DMS153 treated with DMSO at 0.1 percent for 48 hours (cell line): ENCODE measurements at regions not wholly inside any gene's neighbourhood (a gene's known extent, or its start where the extent isn't known, plus 50 kb on each side); places are given as distances from the start of the nearest gene placed in this dataset.
"Not testable (repeated sequence)": the region's sequence is repeated elsewhere in the genome, so short reads cannot be mapped to it uniquely, and the experiment has no call there.

Experiments
- DNase-seq: peaks from one replicate; lab custom pipeline; 2025; ENCODE audit not compliant: unreplicated experiment; lab: John Stamatoyannopoulos, UW

DNA sequence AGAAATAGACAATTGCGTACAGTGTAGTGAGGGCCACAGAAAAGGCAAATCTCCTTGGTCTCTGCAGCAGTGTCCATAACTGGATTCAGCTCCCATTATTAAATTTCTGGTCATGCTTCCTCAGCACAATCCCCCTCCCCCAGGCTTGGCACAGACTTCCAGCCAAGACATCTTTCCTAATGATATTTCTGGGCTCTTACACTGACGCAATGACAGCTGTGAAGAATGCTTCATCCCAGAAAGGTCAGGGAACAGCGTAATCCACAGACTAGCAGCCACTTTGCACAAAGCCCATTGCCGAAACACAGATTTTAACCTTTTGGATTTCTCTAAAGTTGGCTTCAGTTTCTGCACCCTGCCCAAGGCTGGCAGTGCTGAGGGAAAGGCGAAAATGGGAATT lies 597.6 kb upstream of the CPEB2 start:
- no peak for DNase-seq

- no peak for DNase-seq
These were observed 591.8 kb upstream of the CPEB2 start for GRCh38 chr4:14410516-14410915.

DNA sequence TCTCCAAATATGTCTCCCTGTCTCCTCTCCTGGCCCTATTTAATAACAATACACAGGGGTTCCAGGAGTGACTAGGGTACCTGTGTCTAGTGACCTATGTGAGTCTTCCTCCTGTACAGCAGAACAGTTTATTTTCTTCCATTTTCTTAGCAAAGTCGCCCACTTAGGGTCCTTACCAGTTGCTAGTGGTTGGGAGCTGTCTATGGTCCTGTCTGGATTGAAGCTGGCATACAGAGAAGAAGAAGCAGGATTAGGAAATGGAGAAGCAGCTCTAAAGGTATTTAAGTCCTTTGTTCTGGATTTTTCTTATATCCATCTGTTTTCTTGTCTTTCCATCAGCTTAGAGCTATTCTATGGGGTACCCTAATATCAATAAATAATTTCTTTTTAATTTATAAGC lies 587.1 kb upstream of the CPEB2 start:
- DNase-seq, result no peak

DNA sequence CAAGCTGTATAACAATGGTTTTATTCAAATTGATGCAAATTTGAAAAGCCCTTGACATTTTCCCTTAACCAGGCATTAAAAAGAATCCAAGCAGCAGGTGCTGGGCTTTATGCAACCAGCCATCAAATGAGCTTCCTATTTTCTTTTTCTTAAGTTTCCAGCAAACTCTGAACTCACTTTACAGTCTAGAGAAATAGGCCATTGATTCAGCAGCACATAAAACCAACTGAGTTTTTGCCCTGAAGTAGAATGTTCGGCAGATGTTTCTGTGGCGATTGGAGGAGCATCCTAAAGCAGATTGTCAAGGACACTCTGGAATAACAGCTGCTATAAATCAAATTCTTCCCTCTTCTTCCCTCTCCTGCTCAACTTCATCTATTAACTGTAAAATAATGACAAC lies 582.8 kb upstream of the CPEB2 start:
- no peak for DNase-seq

- DNase-seq, result not testable (repeated sequence)
These were observed 576.0 kb upstream of the CPEB2 start for GRCh38 chr4:14426297-14426696.

DNA sequence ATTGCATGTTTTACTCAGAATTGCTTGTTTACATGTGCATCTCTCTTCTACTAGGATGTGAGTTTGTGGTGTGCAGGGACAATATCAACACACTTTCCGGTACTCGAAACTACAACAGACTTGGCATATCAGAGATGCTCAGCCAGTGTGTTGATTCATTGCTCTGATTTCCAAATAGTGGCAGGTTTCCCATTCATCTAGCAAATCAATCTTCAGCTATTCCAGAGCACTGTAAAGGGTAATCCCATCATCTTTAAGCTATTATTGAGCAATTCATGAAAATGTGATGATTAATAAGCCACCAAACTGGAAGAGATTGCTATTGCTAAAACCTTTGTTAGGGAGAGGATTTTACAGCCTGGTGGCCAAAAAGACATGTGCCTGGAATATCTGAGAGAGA lies 574.2 kb upstream of the CPEB2 start:
- no peak for DNase-seq

- no peak for DNase-seq
These were observed 570.8 kb upstream of the CPEB2 start for GRCh38 chr4:14431155-14432134.

GRCh38 chr4:14434483-14434882 lies 567.8 kb upstream of the CPEB2 start:
- no peak for DNase-seq

DNA sequence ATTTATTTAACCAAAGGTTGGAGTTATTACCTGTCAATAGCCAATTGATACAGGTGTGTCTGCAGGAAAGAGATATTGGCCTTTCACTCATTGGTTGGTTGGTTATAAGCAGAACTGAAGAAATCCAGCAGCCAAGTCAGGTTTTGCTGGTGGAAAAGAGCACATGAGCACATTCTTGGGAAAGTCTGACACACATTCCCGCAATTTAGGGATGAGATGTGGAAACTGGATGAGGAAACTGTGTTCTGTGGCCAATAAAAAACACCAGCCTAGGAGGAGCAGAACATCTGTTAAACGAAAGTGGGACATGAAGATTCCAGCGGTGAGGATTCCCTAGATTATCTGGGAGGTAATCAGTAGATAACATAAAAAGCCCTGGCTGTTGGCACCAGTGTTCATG lies 567.4 kb upstream of the CPEB2 start:
- no peak for DNase-seq

- DNase-seq, result no peak
These were observed 560.7 kb upstream of the CPEB2 start for GRCh38 chr4:14441561-14441960.

- DNase-seq, result no peak
These were observed 556.4 kb upstream of the CPEB2 start for GRCh38 chr4:14445882-14446281.

- no peak for DNase-seq
These were observed 556.0 kb upstream of the CPEB2 start for GRCh38 chr4:14446311-14446710.

DNA sequence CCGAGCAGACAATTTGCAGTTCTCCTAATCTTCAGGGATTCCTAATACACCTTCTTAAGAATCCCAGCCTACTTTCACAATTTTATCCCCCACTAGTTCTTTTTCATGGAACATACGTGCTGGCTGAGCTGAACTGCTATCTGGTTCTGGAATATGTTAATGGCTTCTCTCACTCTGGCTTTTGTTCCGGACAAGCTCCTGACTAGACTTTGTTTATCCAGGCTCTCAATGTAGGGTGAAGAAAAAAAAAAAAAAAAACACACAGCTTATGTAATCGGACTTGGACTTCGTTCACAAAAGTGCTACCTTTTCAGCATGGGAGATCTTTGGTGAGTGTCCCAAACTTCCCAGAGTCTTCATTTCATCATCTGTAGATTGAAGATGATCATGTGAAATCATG lies 555.4 kb upstream of the CPEB2 start:
- DNase-seq, result no peak

DNA sequence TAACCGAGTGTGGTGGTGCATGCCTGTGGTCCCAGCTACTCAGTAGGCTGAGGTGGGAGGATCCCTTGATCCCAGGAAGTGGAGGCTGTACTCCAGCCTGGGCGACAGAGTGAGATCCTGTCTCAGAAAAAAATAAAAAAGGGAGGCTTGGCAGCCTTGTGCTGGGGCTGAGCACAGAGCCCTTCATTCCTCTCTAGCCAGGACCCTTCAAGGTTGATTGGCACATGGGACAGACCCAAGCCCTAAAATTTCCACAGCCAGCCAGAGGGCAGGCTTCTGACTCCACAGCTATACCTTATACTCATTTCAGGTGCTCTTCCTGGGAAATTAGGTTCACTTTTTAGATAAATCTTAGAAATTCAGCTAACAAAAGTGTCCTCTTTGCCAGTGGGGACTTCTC lies 553.0 kb upstream of the CPEB2 start:
- DNase-seq, result no peak

- no peak for DNase-seq
These were observed 550.3 kb upstream of the CPEB2 start for GRCh38 chr4:14452001-14452400.

GRCh38 chr4:14452764-14453163 lies 549.5 kb upstream of the CPEB2 start:
- no peak for DNase-seq

GRCh38 chr4:14458463-14458862 lies 543.8 kb upstream of the CPEB2 start:
- no peak for DNase-seq

- no peak for DNase-seq
These were observed 537.2 kb upstream of the CPEB2 start for GRCh38 chr4:14465057-14465456.

DNA sequence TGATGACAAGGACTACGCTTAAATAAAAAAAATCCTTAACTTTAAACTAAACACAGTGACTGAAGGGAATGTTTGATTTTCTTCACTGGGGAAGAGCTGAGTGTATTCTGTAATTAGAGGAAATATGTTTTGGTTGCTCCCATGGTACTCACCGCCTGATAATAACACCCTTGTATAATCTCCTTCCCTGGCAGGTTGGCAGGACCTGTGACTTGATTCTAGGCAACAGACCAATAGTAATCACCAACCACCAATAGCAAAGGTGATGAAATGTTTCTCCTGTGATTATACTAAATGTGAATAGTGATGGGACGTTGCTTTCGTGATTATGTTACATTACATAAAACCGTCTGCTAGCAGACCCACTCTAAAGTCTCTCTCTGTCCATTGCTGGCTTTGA lies 536.8 kb upstream of the CPEB2 start:
- DNase-seq, result no peak

DNA sequence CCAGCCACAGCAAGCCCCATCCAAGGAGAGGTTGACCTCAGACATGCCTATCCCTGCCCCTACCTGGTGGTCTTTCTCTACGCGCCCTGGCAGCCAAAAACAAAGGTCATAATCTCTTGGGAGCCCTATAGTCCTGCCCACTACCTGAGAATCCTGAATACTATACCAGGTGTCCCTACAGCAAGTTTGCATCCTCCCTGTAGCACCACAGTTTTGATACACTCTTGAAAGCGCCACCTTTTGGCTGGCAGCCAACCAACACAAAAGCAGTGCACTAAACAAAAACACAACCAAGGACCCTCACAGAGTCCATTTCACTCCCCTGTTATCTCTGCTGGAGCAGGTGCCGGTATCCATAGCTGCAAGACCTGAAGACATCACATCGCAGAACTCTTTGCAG lies 523.8 kb upstream of the CPEB2 start:
- no peak for DNase-seq

DNA sequence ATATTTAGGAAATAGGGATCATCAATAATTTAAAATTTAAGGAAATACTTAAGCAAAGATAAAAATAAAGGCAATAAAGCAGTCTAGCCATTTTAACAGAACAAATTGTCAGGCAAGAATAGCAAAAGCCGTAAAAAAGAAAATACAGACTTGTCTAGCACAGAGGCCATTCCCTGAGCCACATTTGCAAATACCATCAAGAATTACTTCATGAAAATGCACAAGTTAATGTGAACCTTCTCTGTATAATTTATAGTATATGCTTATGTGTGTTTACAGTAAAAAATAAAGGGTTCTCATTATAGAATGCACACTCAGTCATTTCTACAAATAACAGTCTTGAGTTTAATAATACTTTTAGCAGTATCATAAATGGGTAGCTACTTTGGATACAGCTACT lies 505.9 kb upstream of the CPEB2 start:
- DNase-seq, result no peak

DNA sequence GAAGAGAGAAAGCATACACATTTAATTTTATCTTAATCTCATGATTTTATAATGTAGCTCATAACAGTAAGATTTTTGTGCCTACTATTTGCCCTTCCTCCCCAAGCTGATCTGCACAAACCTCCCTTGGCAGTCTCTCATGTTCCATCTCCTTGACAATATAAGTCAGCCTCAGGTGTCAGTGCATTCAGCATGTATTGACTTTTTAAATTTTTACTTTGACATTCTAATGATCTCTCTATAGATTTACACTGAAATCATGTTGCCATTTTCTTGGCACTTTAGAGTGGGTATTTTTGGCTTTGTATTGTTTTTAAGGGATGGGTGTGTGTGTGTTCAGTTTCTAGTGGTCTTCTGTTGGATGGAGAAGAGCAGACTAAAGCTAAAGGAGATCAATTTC lies 505.3 kb upstream of the CPEB2 start:
- DNase-seq, result no peak

DNA sequence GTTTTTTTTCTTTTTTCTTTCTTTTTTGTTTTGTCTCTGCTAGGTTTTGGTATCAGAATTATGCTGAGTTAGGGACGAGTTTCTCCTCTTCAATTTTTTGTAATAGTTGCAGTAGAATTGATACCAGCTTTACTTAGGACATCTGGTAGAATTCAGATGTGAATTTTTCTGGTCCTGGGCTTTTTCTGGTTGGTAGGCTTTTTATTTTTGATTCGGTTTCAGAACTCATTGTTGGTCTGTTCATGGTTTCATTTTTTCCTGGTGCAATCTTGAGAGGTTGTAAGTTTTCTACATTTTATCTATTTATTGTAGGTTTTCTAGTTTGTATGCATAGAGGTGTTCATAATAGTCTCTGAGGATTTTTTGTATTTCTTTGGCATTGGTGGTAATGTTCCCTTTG lies 498.1 kb upstream of the CPEB2 start:
- DNase-seq, result no peak
